ENCODE measurements at regions not wholly inside any gene's neighbourhood (a gene's known extent, or its start where the extent isn't known, plus 50 kb on each side); places are given as distances from the start of the nearest gene placed in this dataset.

- no peak for TF ChIP-seq POLR2A (IDR thresholded peaks at IDR 0.05)
- no peak for TF ChIP-seq CTCF (IDR thresholded peaks at IDR 0.05 in 8 of 11, conservative IDR thresholded peaks at IDR 0.05 in 3 of 11)
- no peak for TF ChIP-seq POLR2AphosphoS5 (IDR thresholded peaks at IDR 0.05)
These were observed 207.6 kb upstream of the ZNF32 start for GRCh38 chr10:43856299-43856698.
